Ectodermal cell (in vitro differentiated cells): ENCODE measurements at regions not wholly inside any gene's neighbourhood (a gene's known extent, or its start where the extent isn't known, plus 50 kb on each side); places are given as distances from the start of the nearest gene placed in this dataset.
"Not testable (repeated sequence)": the region's sequence is repeated elsewhere in the genome, so short reads cannot be mapped to it uniquely, and the experiment has no call there.

ENCODE experiments used
- H3K27ac ChIP-seq: 2 replicates; pipeline ENCODE4 v1.7.0; 2013; ENCODE audit warnings: mild to moderate bottlenecking, low read depth, low read length; ENCODE audit not compliant: insufficient read depth, poor library complexity, severe bottlenecking
- H3K27me3 ChIP-seq: 2 replicates; pipeline ENCODE4 v1.7.0; 2013; ENCODE audit warnings: mild to moderate bottlenecking, low read length; ENCODE audit not compliant: insufficient read depth, control insufficient read depth, poor library complexity, severe bottlenecking
- H3K36me3 ChIP-seq: one replicate; pipeline ENCODE4 v1.7.0; 2013; ENCODE audit warnings: low read length; ENCODE audit not compliant: control insufficient read depth, insufficient read depth
- H3K4me1 ChIP-seq: one replicate; pipeline ENCODE4 v1.7.0; 2013; ENCODE audit warnings: low read length; ENCODE audit not compliant: control insufficient read depth, insufficient read depth
- H3K4me3 ChIP-seq: 2 replicates; pipeline ENCODE4 v1.7.0; 2013; ENCODE audit warnings: low read depth, low read length, control low read depth; ENCODE audit not compliant: insufficient read depth
- H3K9me3 ChIP-seq: 2 replicates; pipeline ENCODE4 v1.7.0; 2013; ENCODE audit warnings: mild to moderate bottlenecking, low read length, moderate library complexity; ENCODE audit not compliant: control insufficient read depth
- WGBS, 2 experiments: methylation state at CpG; one replicate each; pipeline ENCODE4 v1.1.7; 2013; ENCODE audit warnings: missing lambda C conversion rate in 2 of 2; 5-methylcytosine and 5-hydroxymethylcytosine counted together

DNA sequence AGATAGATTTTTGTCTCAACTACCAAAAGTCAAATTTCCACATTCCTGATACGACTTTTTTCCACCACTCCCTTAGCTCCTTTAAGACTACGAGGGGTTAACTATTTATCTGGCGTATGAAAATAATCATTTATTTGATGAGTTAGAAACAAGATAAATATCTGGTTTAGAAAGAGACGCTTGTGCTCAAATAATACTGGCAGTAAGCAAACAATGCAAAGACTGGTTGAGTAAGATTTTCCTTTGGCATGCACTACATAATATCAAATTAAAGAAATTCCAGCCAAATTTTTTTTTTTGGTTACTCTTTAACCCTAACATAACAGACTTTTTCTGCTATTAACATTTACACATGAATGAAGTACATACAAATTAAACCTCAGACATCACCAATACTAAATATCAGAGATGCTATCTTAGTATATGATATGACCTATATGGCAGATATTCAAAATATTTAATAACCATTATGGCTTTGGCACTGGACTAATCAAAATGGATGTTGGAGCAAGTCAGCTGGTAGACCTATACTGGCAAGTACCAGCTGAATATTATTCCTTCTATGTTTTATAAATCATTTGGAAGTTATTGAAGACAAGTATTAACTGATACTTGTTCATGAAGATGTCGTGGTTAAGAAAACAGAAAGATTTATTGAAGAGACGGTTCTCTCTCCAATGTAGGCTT lies 345.3 kb downstream of the TFAP2B start:
- no peaks in the 10 kb centered on the region for H3K27me3 ChIP-seq
- no peak overlapping the region for H3K27ac ChIP-seq
- WGBS, 2 experiments, result 92 to 98% methylated on average over 6 of the region's 6 CpGs
- no peaks in the 10 kb centered on the region for H3K9me3 ChIP-seq
- no peak overlapping the region for H3K4me3 ChIP-seq
- H3K4me1 ChIP-seq, result peaks cover 3% of the 10 kb centered on the region
- H3K36me3 ChIP-seq, result no peaks in the 10 kb centered on the region

DNA sequence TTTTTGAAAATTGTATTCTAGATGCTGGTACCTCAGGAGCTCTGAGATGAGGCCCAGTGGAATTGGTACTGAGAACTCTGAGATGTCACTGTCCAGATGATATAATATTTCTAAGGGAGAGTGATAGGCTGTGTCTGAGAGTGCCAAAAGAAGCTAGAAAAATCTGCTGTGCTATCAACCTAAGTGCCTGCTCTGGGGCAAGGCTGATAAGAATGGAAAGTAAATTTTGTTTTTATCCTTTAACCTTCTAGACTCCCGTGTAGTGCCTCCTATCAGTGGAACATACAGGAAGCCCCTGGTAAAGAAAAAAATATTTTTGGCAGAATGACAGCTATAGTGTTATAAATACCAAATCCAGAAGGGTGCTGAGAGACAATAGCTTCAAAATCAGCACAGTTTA lies 348.2 kb downstream of the TFAP2B start:
- H3K27ac ChIP-seq, result no peak overlapping the region
- H3K27me3 ChIP-seq, result no peaks in the 10 kb centered on the region
- 92% methylated on average over 1 of the region's 1 CpG; no CpG with 5 or more reads in 1 of the 2 experiments for WGBS, 2 experiments
- H3K4me1 ChIP-seq, result peaks cover 3% of the 10 kb centered on the region
- H3K4me3 ChIP-seq, result no peak overlapping the region
- no peaks in the 10 kb centered on the region for H3K9me3 ChIP-seq
- no peaks in the 10 kb centered on the region for H3K36me3 ChIP-seq

DNA sequence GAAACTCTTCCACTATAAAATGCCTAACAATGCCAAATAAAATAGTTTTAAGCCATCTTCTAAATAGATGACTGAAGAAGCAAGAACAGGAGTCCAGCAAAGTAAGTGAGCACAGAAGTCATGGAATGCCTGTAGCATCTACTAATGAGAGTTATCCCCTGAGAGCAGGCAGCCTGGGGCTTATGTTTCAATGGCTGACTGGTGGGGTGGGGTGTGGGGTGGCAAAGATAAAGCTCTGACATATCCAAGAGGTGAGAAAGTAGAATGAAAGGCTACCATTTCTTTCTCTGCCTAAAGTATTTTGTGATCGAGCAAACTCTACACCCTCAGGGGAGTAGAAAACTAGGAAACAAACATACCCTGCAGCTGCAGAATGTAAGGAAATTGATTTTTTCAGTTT lies 348.8 kb downstream of the TFAP2B start:
- H3K36me3 ChIP-seq, result no peaks in the 10 kb centered on the region
- H3K27ac ChIP-seq, result no peak overlapping the region
- no peaks in the 10 kb centered on the region for H3K27me3 ChIP-seq
- H3K9me3 ChIP-seq, result no peaks in the 10 kb centered on the region
- H3K4me3 ChIP-seq, result no peak overlapping the region
- peaks cover 3% of the 10 kb centered on the region for H3K4me1 ChIP-seq
- 87% methylated on average over 1 of the region's 1 CpG; no CpG with 5 or more reads in 1 of the 2 experiments for WGBS, 2 experiments

DNA sequence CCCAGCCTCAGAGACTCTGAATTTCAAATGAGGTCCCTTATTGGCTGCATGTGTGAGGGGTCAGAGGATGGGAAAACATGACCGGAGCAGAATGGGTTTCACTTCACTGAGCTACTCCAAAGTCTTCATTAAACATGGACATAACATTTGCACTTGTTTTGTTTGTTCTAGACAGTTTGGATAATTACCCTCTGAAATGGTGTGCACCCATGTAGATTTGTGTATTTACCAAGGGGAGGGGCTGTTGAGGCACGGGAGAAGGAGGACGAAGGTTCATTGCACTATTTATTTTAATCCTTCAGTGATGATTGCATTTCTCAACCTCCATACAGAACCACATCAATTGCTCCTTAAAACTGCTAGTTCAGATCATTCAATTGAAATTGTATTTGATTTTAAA lies 364.2 kb downstream of the TFAP2B start:
- WGBS, 2 experiments, result 90 to 92% methylated on average over 2 to 3 of the region's 3 CpGs
- Histone ChIP-seq H3K27me3 (no peaks in the 10 kb centered on the region), H3K27ac (no peak overlapping the region), H3K4me3 (no peak overlapping the region), H3K36me3 (no peaks in the 10 kb centered on the region), H3K9me3 (no peaks in the 10 kb centered on the region), H3K4me1 (no peaks in the 10 kb centered on the region)

DNA sequence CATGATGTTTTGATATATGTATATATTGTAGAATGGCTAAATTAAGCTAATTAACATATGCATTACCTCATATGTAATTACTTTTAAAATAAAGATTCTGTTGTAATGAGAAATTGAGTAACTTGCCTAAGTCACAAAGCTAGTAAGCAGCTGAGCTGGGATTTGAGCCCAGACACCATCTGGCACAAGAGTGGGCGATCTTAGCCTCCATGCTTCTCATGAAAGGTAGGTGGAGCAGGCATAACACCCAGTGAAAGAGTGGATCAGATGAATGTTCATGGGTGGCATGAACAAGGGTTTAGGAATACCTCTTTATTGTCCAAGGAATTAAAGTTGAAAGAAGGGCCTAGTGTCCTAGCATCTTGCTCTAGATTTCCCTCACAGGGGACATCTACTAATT lies 365.4 kb downstream of the TFAP2B start:
- 90% methylated on average over 1 of the region's 1 CpG for WGBS, 2 experiments
- H3K9me3 ChIP-seq, result no peaks in the 10 kb centered on the region
- no peak overlapping the region for H3K4me3 ChIP-seq
- no peak overlapping the region for H3K27ac ChIP-seq
- no peaks in the 10 kb centered on the region for H3K27me3 ChIP-seq
- no peaks in the 10 kb centered on the region for H3K4me1 ChIP-seq
- H3K36me3 ChIP-seq, result no peaks in the 10 kb centered on the region

DNA sequence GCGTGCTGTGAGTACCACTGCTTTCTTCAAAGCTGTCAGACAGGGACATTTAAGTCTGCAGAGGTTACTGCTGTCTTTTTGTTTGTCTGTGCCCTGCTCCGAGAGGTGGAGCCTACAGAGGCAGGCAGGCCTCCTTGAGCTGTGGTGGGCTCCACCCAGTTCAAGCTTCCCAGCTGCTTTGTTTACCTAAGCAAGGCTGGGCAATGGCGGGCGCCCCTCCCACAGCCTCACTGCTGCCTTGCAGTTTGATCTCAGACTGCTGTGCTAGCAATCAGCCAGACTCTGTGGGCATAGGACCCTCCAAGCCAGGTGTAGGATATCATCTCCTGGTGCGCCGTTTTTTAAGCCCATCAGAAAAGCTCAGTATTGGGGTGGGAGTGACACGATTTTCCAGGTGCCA lies 374.5 kb downstream of the TFAP2B start:
- not testable (repeated sequence) for H3K4me3 ChIP-seq

DNA sequence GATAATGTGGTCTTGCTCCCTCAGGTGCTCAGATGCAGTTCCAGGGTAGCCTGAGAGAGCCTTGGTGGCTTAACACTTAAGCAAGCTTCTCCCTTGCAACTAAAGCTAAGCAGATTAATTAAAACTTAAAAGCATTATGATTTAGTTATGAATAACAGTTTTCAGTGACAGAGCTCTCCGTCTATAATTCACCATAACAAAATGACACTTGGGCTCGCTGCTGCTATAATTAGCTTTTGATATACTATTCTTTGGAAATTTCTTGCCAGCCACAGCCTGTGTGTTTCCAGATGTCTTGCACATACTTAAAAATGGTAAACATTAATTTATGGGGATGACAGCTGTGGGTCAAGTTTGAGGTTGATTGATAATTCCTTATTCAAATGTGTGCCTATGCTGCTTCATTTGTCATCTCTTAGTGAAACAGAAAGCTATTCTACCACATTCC lies 380.5 kb downstream of the TFAP2B start:
- Histone ChIP-seq H3K27me3 (no peaks in the 10 kb centered on the region), H3K36me3 (no peaks in the 10 kb centered on the region), H3K4me1 (no peaks in the 10 kb centered on the region), H3K9me3 (no peaks in the 10 kb centered on the region), H3K4me3 (no peak overlapping the region), H3K27ac (no peak overlapping the region)
- WGBS, 2 experiments, result 83 to 95% methylated on average over 1 to 2 of the region's 2 CpGs

More for the DNA sequence above, 374.5 kb downstream of the TFAP2B start:
- not testable (repeated sequence) for H3K27me3 ChIP-seq, H3K27ac ChIP-seq, H3K9me3 ChIP-seq, H3K36me3 ChIP-seq, H3K4me1 ChIP-seq
- 93% methylated on average over 7 of the region's 7 CpGs for WGBS, 2 experiments

DNA sequence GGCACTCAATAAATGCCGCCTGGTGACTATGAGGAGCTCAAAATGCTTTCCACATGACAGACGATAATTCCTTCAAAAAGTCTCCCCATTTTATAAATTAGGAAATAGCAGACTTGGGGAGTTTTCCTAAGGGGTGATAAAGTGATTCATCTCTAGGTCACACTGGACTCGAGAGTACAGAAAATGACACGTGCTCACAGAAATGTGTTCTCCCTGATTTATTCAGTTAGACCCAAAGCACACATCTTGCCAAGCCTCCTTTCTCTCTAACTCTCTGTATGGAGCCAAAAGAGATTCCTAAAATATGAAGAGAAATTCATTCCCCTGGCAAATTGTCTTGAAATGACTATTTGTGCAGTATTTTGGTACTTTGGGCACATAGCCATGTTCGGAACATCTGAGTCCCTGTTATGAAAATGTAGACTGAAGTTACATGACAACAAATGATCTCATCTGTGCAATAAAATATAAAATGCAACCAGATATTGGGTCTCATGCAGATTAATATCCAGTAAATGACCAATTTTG lies 381.1 kb downstream of the TFAP2B start:
- Histone ChIP-seq H3K36me3 (no peaks in the 10 kb centered on the region), H3K4me1 (no peaks in the 10 kb centered on the region), H3K9me3 (no peaks in the 10 kb centered on the region), H3K4me3 (no peak overlapping the region), H3K27ac (no peak overlapping the region), H3K27me3 (no peaks in the 10 kb centered on the region)
- 85 to 89% methylated on average over 5 of the region's 5 CpGs for WGBS, 2 experiments

DNA sequence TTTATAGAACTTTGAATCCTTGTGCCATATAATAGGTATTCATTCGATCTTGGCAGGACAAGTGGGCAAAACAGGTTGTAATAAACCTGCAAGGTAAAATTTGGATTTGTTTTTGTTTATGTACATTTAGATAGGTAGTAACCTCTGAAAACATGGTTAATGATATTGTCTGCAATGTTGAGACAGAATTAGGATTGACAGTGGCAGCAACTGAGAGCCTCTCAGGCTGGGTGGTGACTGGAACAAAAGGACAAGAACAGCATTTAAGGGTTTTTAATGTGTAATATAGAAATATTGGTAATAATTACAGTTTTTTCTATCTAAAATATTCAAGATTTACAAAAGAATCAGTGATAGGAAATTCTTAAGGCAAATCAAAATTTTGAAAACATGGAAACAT lies 382.0 kb downstream of the TFAP2B start:
- H3K4me1 ChIP-seq, result no peaks in the 10 kb centered on the region
- H3K9me3 ChIP-seq, result no peaks in the 10 kb centered on the region
- no peaks in the 10 kb centered on the region for H3K27me3 ChIP-seq
- H3K4me3 ChIP-seq, result no peak overlapping the region
- H3K36me3 ChIP-seq, result no peaks in the 10 kb centered on the region
- WGBS, 2 experiments, result 90 to 96% methylated on average over 1 of the region's 1 CpG
- no peak overlapping the region for H3K27ac ChIP-seq

DNA sequence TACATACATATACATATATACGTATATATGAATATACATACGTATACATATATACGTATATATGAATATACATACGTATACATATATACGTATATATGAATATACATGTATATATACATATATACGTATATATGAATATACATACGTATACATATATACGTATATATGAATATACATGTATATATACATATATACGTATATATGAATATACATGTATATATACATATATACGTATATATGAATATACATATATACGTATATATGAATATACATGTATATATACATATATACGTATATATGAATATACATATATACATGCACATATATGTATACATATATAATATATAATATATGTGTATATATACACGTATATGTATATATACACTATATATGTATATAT lies 384.0 kb downstream of the TFAP2B start:
- not testable (repeated sequence) for H3K4me1 ChIP-seq, H3K27ac ChIP-seq, H3K4me3 ChIP-seq, H3K36me3 ChIP-seq, H3K9me3 ChIP-seq, H3K27me3 ChIP-seq
- WGBS, 2 experiments, result no CpG with 5 or more reads among the region's 13 CpGs
